Psoas muscle (tissue), 7 donors: ENCODE measurements at regions not wholly inside any gene's neighbourhood (a gene's known extent, or its start where the extent isn't known, plus 50 kb on each side); places are given as distances from the start of the nearest gene placed in this dataset.

Source experiments
- ATAC-seq, 4 donors: fragments of 200-7000 bp; cut with Tn5 transposase; one replicate each; pipeline ENCODE4 v1.9.1; 2020; ENCODE audit warnings: moderate library complexity in 3 of 4, mild to moderate bottlenecking in 2 of 4
- DNase-seq, 2 donors: peaks; one replicate each; pipeline ENCODE4 v3.0.0-alpha.2; 2020
- H3K27ac ChIP-seq: fragments of 200-600 bp; one replicate; pipeline ENCODE4 v1.8.0; 2022
- H3K27me3 ChIP-seq, 3 donors: fragments of 200-600 bp in 1 of 3; one replicate each; pipeline versions ENCODE4 v1.6.1 to v1.8.0; 2013 to 2022; ENCODE audit warnings: low read length in 2 of 3, mild to moderate bottlenecking in 2 of 3, moderate library complexity in 1 of 3; ENCODE audit not compliant: insufficient read depth in 3 of 3
- H3K36me3 ChIP-seq, 2 donors: fragments of 200-600 bp in 1 of 2; one replicate each; pipeline versions ENCODE4 v1.6.1 to v1.8.0; 2013 to 2022; ENCODE audit warnings: low read depth in 1 of 2, mild to moderate bottlenecking in 1 of 2, moderate library complexity in 1 of 2; ENCODE audit not compliant: insufficient read depth in 1 of 2
- H3K4me1 ChIP-seq: fragments of 200-600 bp; one replicate; pipeline ENCODE4 v1.8.0; 2022
- H3K4me3 ChIP-seq: fragments of 200-600 bp; one replicate; pipeline ENCODE4 v1.8.0; 2022; ENCODE audit warnings: mild to moderate bottlenecking
- H3K9me3 ChIP-seq: fragments of 200-600 bp; one replicate; pipeline ENCODE4 v1.8.0; 2022
- CTCF ChIP-seq: fragments of 200-600 bp; IDR thresholded peaks from one replicate; pipeline ENCODE4 v1.8.0; 2022; ENCODE audit warnings: antibody characterized with exemption
- WGBS, 3 donors: extraction: QIAGEN DNeasy Blood & Tissue Kit; methylation state at CpG; one replicate each; pipeline versions ENCODE4 v1.1.6 to v1.1.7; 2013; 5-methylcytosine and 5-hydroxymethylcytosine counted together
- intact Hi-C, 2 donors: fragments of 100-400 bp; cut with DNase I; formaldehyde crosslinking; loops; one replicate each; pipeline versions ENCODE4 v1.11.0 to v1.14.2; 2022
- donor health status: healthy with polysubstance abuse.
- donor health status: DM: no; HTN: no; CAD: no; lungs with moderate emphysema.
- donor health status: Bipolar disorder and iron deficiency.
- donor health status: healthy.
- donor health status: DM: yes; HTN: yes; CAD: no.
- donor health status: DM: no; HTN: no; CAD: no.
- donor health status: DM: yes; HTN: yes; CAD: no.

- Histone ChIP-seq H3K4me3 (no peak overlapping the region), H3K27me3 (no peaks in the 10 kb centered on the region), H3K36me3 (no peaks in the 10 kb centered on the region), H3K4me1 (no peaks in the 10 kb centered on the region), H3K27ac (no peak overlapping the region), H3K9me3 (no peaks in the 10 kb centered on the region)
- 61 to 72% (median 65%) methylated on average over 4 of the region's 4 CpGs for WGBS, 3 donors
- no peak for TF ChIP-seq CTCF
- DNase-seq (no peak), ATAC-seq (no peak)
- intact Hi-C loops, result no loop called here
These were observed 306.9 kb upstream of the ADAMTS16 start for GRCh38 chr5:4833104-4833738.

- H3K4me1 ChIP-seq, result no peaks in the 10 kb centered on the region
- H3K27me3 ChIP-seq, result no peaks in the 10 kb centered on the region
- H3K36me3 ChIP-seq, result no peaks in the 10 kb centered on the region
- H3K9me3 ChIP-seq, result no peaks in the 10 kb centered on the region
- no peak for DNase-seq
- H3K4me3 ChIP-seq, result no peak overlapping the region
- 91 to 94% (median 93%) methylated on average over 25 to 28 of the region's 28 CpGs for WGBS, 3 donors
- H3K27ac ChIP-seq, result no peak overlapping the region
- intact Hi-C loops, result no loop called here
- no peak for ATAC-seq
- TF ChIP-seq CTCF, result no peak
These were observed 302.6 kb upstream of the ADAMTS16 start for GRCh38 chr5:4837489-4838058.

- Histone ChIP-seq H3K27me3 (no peaks in the 10 kb centered on the region), H3K9me3 (no peaks in the 10 kb centered on the region), H3K36me3 (no peaks in the 10 kb centered on the region), H3K4me1 (no peaks in the 10 kb centered on the region), H3K4me3 (no peak overlapping the region), H3K27ac (no peak overlapping the region)
- intact Hi-C loops, result no loop called here
- DNase-seq (no peak), ATAC-seq (no peak)
- TF ChIP-seq CTCF, result no peak
- WGBS, 3 donors, result 69 to 75% (median 70%) methylated on average over 3 of the region's 3 CpGs
These were observed 294.9 kb upstream of the ADAMTS16 start for GRCh38 chr5:4845221-4845620.

GRCh38 chr5:4847766-4848165, 292.4 kb upstream of the ADAMTS16 start:
- no peak for ATAC-seq
- TF ChIP-seq CTCF, result no peak
- WGBS, 3 donors, result 74 to 84% (median 82%) methylated on average over 3 of the region's 3 CpGs
- Histone ChIP-seq H3K4me1 (no peaks in the 10 kb centered on the region), H3K27me3 (no peaks in the 10 kb centered on the region), H3K9me3 (no peaks in the 10 kb centered on the region), H3K36me3 (no peaks in the 10 kb centered on the region), H3K27ac (no peak overlapping the region), H3K4me3 (no peak overlapping the region)
- DNase-seq, result no peak
- intact Hi-C loops, result no loop called here

GRCh38 chr5:4855036-4855435, 285.1 kb upstream of the ADAMTS16 start:
- no peak for DNase-seq

More at GRCh38 chr5:4855036-4855435, 285.1 kb upstream of the ADAMTS16 start:
- no peaks in the 10 kb centered on the region for H3K4me1 ChIP-seq
- H3K27ac ChIP-seq, result no peak overlapping the region
- no peak for ATAC-seq
- H3K36me3 ChIP-seq, result no peaks in the 10 kb centered on the region
- 53 to 54% (median 53%) methylated on average over 5 of the region's 5 CpGs for WGBS, 3 donors
- no peak overlapping the region for H3K4me3 ChIP-seq
- H3K9me3 ChIP-seq, result no peaks in the 10 kb centered on the region
- H3K27me3 ChIP-seq, result no peaks in the 10 kb centered on the region
- TF ChIP-seq CTCF, result no peak
- intact Hi-C loops, result no loop called here
